H1 (cell line): ENCODE measurements at regions not wholly inside any gene's neighbourhood (a gene's known extent, or its start where the extent isn't known, plus 50 kb on each side); places are given as distances from the start of the nearest gene placed in this dataset.

Experiments
- CTCF ChIP-seq, 3 experiments: IDR thresholded peaks; 1 replicate in 2 of 3; 2 replicates in 1 of 3; pipeline versions ENCODE4 v1.5.1 to v1.6.1; 2011; ENCODE audit warnings: low read length in 3 of 3, mild to moderate bottlenecking in 3 of 3, inconsistent platforms in 2 of 3, low read depth in 1 of 3, moderate library complexity in 1 of 3; ENCODE audit not compliant: insufficient read depth in 1 of 3; ENCODE audit errors: control extremely low read depth in 1 of 3
- MAFK ChIP-seq: IDR thresholded peaks from 2 replicates; pipeline ENCODE4 v1.6.1; 2012; ENCODE audit warnings: low read depth, mild to moderate bottlenecking, improper control_type of control experiment, low read length
- POLR2A ChIP-seq, 2 experiments: IDR thresholded peaks; 1 replicate in 1 of 2; 2 replicates in 1 of 2; pipeline ENCODE4 v1.6.1; 2011; ENCODE audit warnings: low read depth in 2 of 2, low read length in 2 of 2, mild to moderate bottlenecking in 2 of 2; ENCODE audit errors: control extremely low read depth in 1 of 2
- SUZ12 ChIP-seq: fragments of 200-600 bp; sonication (generic); IDR thresholded peaks from 2 replicates; pipeline ENCODE4 v1.6.1; 2012; ENCODE audit warnings: mild to moderate bottlenecking, inconsistent platforms, low read length, moderate library complexity, mixed read lengths
- TEAD4 ChIP-seq: IDR thresholded peaks from 2 replicates; pipeline ENCODE4 v1.6.1; 2012; ENCODE audit warnings: low read depth, low read length, inconsistent platforms, mixed read lengths

GRCh38 chr11:44403176-44403575 is 93.2 kb upstream of the ALX4 start:
- TF ChIP-seq SUZ12 (no peak), TEAD4 (no peak), MAFK (no peak), CTCF (IDR thresholded peaks at IDR 0.05; ENCODE audit: control extremely low read depth in 1 of 3, insufficient read depth in 1 of 3, low read depth in 1 of 3, low read length in 3 of 3) (no peak), POLR2A (IDR thresholded peaks at IDR 0.05; ENCODE audit: control extremely low read depth in 1 of 2, low read depth in 2 of 2, low read length in 2 of 2) (no peak)
